ENCODE measurements at regions not wholly inside any gene's neighbourhood (a gene's known extent, or its start where the extent isn't known, plus 50 kb on each side); places are given as distances from the start of the nearest gene placed in this dataset.

- DNase-seq: no peak
Measured at GRCh38 chr22:49540913-49541692, 286.6 kb downstream of the BRD1 start.

- no peak for DNase-seq
Measured at GRCh38 chr22:49540084-49540912, 287.4 kb downstream of the BRD1 start.

- no peak for DNase-seq
Measured at GRCh38 chr22:49538006-49538405, 289.7 kb downstream of the BRD1 start.

GRCh38 chr22:49536571-49537131 is 291.0 kb downstream of the BRD1 start:
- DNase-seq: no peak

- no peak for DNase-seq
Measured at GRCh38 chr22:49535527-49536125, 292.0 kb downstream of the BRD1 start.

- DNase-seq: no peak
Measured at GRCh38 chr22:49535126-49535525, 292.5 kb downstream of the BRD1 start.

- no peak for DNase-seq
Measured at GRCh38 chr22:49534386-49534785, 293.3 kb downstream of the BRD1 start.

GRCh38 chr22:49533886-49534285 is 293.8 kb downstream of the BRD1 start:
- DNase-seq: no peak

- no peak for DNase-seq
Measured at GRCh38 chr22:49532869-49533802, 294.5 kb downstream of the BRD1 start.

GRCh38 chr22:49531368-49531791 is 296.3 kb downstream of the BRD1 start:
- no peak for DNase-seq

GRCh38 chr22:49530671-49531367 is 296.9 kb downstream of the BRD1 start:
- DNase-seq: no peak

GRCh38 chr22:49528420-49528720 is 299.3 kb downstream of the BRD1 start:
- no peak for DNase-seq

- no peak for DNase-seq
Measured at GRCh38 chr22:49527611-49528419, 299.9 kb downstream of the BRD1 start.

- DNase-seq: peak; percentile 61
Measured at GRCh38 chr22:49525801-49526535, 301.7 kb downstream of the BRD1 start.

- no peak for DNase-seq
Measured at GRCh38 chr22:49525360-49525759, 302.3 kb downstream of the BRD1 start.

GRCh38 chr22:49524362-49524761 is 303.3 kb downstream of the BRD1 start:
- DNase-seq: no peak

GRCh38 chr22:49523374-49524008 is 304.2 kb downstream of the BRD1 start:
- DNase-seq: peak; percentile 30

GRCh38 chr22:49522582-49523373 is 304.9 kb downstream of the BRD1 start:
- DNase-seq: no peak

GRCh38 chr22:49521787-49522224 is 305.9 kb downstream of the BRD1 start:
- DNase-seq: no peak
